ENCODE measurements at regions not wholly inside any gene's neighbourhood (a gene's known extent, or its start where the extent isn't known, plus 50 kb on each side); places are given as distances from the start of the nearest gene placed in this dataset.

GRCh38 chr10:81152656-81153055 is 615.0 kb downstream of the SH2D4B start:
- Histone ChIP-seq H3K4me3 (ENCODE audit: low read depth, low read length, poor library complexity, severe bottlenecking) (no peak overlapping the region), H3K4me1 (ENCODE audit: insufficient read depth, low read length, poor library complexity, severe bottlenecking) (no peaks in the 10 kb centered on the region), H3K9me3 (ENCODE audit: low read depth, low read length, poor library complexity, severe bottlenecking) (no peaks in the 10 kb centered on the region), H3K27me3 (replicated peaks; ENCODE audit: insufficient read depth, low read depth, low read length, poor library complexity) (no peaks in the 10 kb centered on the region), H3K27ac (ENCODE audit: low read depth, low read length, poor library complexity, severe bottlenecking) (no peak overlapping the region), H3K36me3 (ENCODE audit: insufficient read depth, low read length, poor library complexity, severe bottlenecking) (no peaks in the 10 kb centered on the region)
- no TSS peak for BruUV-seq (replicated peaks)
- intact Hi-C loops (cut with micrococcal nuclease; ENCODE audit: unreplicated experiment): no loop called here
- no peak for DNase-seq (ENCODE audit: low spot score)
- TF ChIP-seq CTCF (conservative IDR thresholded peaks at IDR 0.05; ENCODE audit: low read depth, low read length) (no peak), EZH2 (IDR thresholded peaks at IDR 0.05; ENCODE audit: borderline replicate concordance, low read depth, low read length, poor library complexity, severe bottlenecking) (no peak)
- POLR2A ChIA-PET (ENCODE audit: low non-redundant PET): no interaction called here
- CTCF ChIA-PET: no interaction called here

- intact Hi-C loops (cut with micrococcal nuclease; ENCODE audit: unreplicated experiment): no loop called here
- H3K27ac ChIP-seq (ENCODE audit: low read depth, low read length, poor library complexity, severe bottlenecking): no peak overlapping the region
- no peak overlapping the region for H3K4me3 ChIP-seq (ENCODE audit: low read depth, low read length, poor library complexity, severe bottlenecking)
- no peak for DNase-seq (ENCODE audit: low spot score)
- ChIA-PET POLR2A (ENCODE audit: low non-redundant PET) (no interaction called here), CTCF (no interaction called here)
- no peaks in the 10 kb centered on the region for H3K27me3 ChIP-seq (replicated peaks; ENCODE audit: insufficient read depth, low read depth, low read length, poor library complexity)
- no TSS peak for BruUV-seq (replicated peaks)
- TF ChIP-seq EZH2 (IDR thresholded peaks at IDR 0.05; ENCODE audit: borderline replicate concordance, low read depth, low read length, poor library complexity, severe bottlenecking): no peak
- TF ChIP-seq CTCF (conservative IDR thresholded peaks at IDR 0.05; ENCODE audit: low read depth, low read length): no peak
- H3K9me3 ChIP-seq (ENCODE audit: low read depth, low read length, poor library complexity, severe bottlenecking): no peaks in the 10 kb centered on the region
- H3K4me1 ChIP-seq (ENCODE audit: insufficient read depth, low read length, poor library complexity, severe bottlenecking): no peaks in the 10 kb centered on the region
- no peaks in the 10 kb centered on the region for H3K36me3 ChIP-seq (ENCODE audit: insufficient read depth, low read length, poor library complexity, severe bottlenecking)
Measured at GRCh38 chr10:81157681-81158080, 620.0 kb downstream of the SH2D4B start.

- Histone ChIP-seq H3K4me1 (ENCODE audit: insufficient read depth, low read length, poor library complexity, severe bottlenecking) (no peaks in the 10 kb centered on the region), H3K27ac (ENCODE audit: low read depth, low read length, poor library complexity, severe bottlenecking) (no peak overlapping the region), H3K27me3 (replicated peaks; ENCODE audit: insufficient read depth, low read depth, low read length, poor library complexity) (no peaks in the 10 kb centered on the region), H3K9me3 (ENCODE audit: low read depth, low read length, poor library complexity, severe bottlenecking) (peaks cover 7% of the 10 kb centered on the region), H3K36me3 (ENCODE audit: insufficient read depth, low read length, poor library complexity, severe bottlenecking) (no peaks in the 10 kb centered on the region), H3K4me3 (ENCODE audit: low read depth, low read length, poor library complexity, severe bottlenecking) (no peak overlapping the region)
- ChIA-PET POLR2A (ENCODE audit: low non-redundant PET) (no interaction called here), CTCF (no interaction called here)
- TF ChIP-seq EZH2 (IDR thresholded peaks at IDR 0.05; ENCODE audit: borderline replicate concordance, low read depth, low read length, poor library complexity, severe bottlenecking): no peak
- no peak for TF ChIP-seq CTCF (conservative IDR thresholded peaks at IDR 0.05; ENCODE audit: low read depth, low read length)
- no peak for DNase-seq (ENCODE audit: low spot score)
- BruUV-seq (replicated peaks): no TSS peak
- intact Hi-C loops (cut with micrococcal nuclease; ENCODE audit: unreplicated experiment): loop anchor here (10.0 kb wide), 1 partner anchor 323 kb away; no protein-coding TSS in a partner anchor
Measured at GRCh38 chr10:81177651-81178244, 640.0 kb downstream of the SH2D4B start.

Measured in A673 (cell line).